Pancreas (tissue), 10 donors: ENCODE measurements at regions not wholly inside any gene's neighbourhood (a gene's known extent, or its start where the extent isn't known, plus 50 kb on each side); places are given as distances from the start of the nearest gene placed in this dataset.
"Not testable (repeated sequence)": the region's sequence is repeated elsewhere in the genome, so short reads cannot be mapped to it uniquely, and the experiment has no call there.

Experiments
- ATAC-seq, 4 donors: fragments of 200-7000 bp; cut with Tn5 transposase; one replicate each; pipeline versions ENCODE4 v1.8.0 to v1.9.1; 2020; ENCODE audit warnings: mild to moderate bottlenecking in 4 of 4, moderate library complexity in 4 of 4
- DNase-seq, 6 donors: peaks; one replicate each; pipeline ENCODE4 v3.0.0-alpha.2; 2020
- FAIRE-seq: peaks from 2 replicates; lab custom pipeline; 2012; peaks lifted over from hg19 to GRCh38; lab: Jason Lieb, UNC
- H3K27ac ChIP-seq, 4 donors: fragments of 200-600 bp; sonication (generic); 1 replicate in 3 of 4; 2 replicates in 1 of 4; pipeline versions ENCODE4 v1.5.0 to v1.8.0; 2020
- H3K27me3 ChIP-seq, 4 donors: fragments of 200-600 bp; one replicate each; pipeline ENCODE4 v1.8.0; 2021
- H3K36me3 ChIP-seq, 3 donors: fragments of 200-600 bp; sonication (generic) in 1 of 3; one replicate each; pipeline versions ENCODE4 v1.5.0 to v1.8.0; 2020 to 2021
- H3K4me1 ChIP-seq, 3 donors: fragments of 200-600 bp; one replicate each; pipeline ENCODE4 v1.8.0; 2021
- H3K4me3 ChIP-seq, 4 donors: fragments of 200-600 bp; sonication (generic) in 2 of 4; one replicate each; pipeline versions ENCODE4 v1.5.0 to v1.8.0; 2020 to 2021
- H3K9me3 ChIP-seq, 4 donors: fragments of 200-600 bp; one replicate each; pipeline ENCODE4 v1.8.0; 2021
- WGBS, 2 donors: extraction: QIAGEN DNeasy Blood & Tissue Kit; methylation state at CpG; one replicate each; pipeline ENCODE4 v1.1.7; 2013; 5-methylcytosine and 5-hydroxymethylcytosine counted together
- intact Hi-C, 3 donors: fragments of 100-400 bp; cut with DNase I; formaldehyde crosslinking; loops; one replicate each; pipeline versions ENCODE4 v1.11.1 to v1.14.2; 2022
- TF ChIP-seq, protein P1 (sequence below), 4 donors: fragments of 200-600 bp; sonication (generic) in 3 of 4; IDR thresholded peaks; one replicate each; pipeline versions ENCODE4 v1.5.0 to v1.8.0; 2021; ENCODE audit warnings: antibody characterized with exemption in 4 of 4
- donor health status: healthy with polysubstance abuse.
- donor health status: DM: no; HTN: no; CAD: no; lungs with moderate emphysema.
- donor health status: DM: no; HTN: no; CAD: no.
- donor health status: control.
- donor health status: control.
- donor health status: Bipolar disorder and iron deficiency.
- donor health status: DM: yes; HTN: yes; CAD: no.
- donor health status: DM: no; HTN: no; CAD: no.
- donor health status: DM: no; HTN: no; CAD: no.
- donor health status: DM: yes; HTN: yes; CAD: no.

GRCh38 chr2:183838295-183838694 lies 714.1 kb downstream of the NUP35 start:
- 87 to 91% methylated on average over 5 of the region's 5 CpGs for WGBS, 2 donors
- no peak overlapping the region for H3K4me3 ChIP-seq
- H3K36me3 ChIP-seq: no peaks in the 10 kb centered on the region
- DNase-seq (peak in 1 of 6 donors; percentile 62), FAIRE-seq (no peak), ATAC-seq (no peak)
- TF ChIP-seq, protein P1, sequence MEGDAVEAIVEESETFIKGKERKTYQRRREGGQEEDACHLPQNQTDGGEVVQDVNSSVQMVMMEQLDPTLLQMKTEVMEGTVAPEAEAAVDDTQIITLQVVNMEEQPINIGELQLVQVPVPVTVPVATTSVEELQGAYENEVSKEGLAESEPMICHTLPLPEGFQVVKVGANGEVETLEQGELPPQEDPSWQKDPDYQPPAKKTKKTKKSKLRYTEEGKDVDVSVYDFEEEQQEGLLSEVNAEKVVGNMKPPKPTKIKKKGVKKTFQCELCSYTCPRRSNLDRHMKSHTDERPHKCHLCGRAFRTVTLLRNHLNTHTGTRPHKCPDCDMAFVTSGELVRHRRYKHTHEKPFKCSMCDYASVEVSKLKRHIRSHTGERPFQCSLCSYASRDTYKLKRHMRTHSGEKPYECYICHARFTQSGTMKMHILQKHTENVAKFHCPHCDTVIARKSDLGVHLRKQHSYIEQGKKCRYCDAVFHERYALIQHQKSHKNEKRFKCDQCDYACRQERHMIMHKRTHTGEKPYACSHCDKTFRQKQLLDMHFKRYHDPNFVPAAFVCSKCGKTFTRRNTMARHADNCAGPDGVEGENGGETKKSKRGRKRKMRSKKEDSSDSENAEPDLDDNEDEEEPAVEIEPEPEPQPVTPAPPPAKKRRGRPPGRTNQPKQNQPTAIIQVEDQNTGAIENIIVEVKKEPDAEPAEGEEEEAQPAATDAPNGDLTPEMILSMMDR (IDR thresholded peaks at IDR 0.05): no peak
- H3K9me3 ChIP-seq: no peaks in the 10 kb centered on the region
- intact Hi-C loops: no loop called here
- no peaks in the 10 kb centered on the region for H3K4me1 ChIP-seq
- H3K27me3 ChIP-seq: no peaks in the 10 kb centered on the region
- no peak overlapping the region for H3K27ac ChIP-seq

GRCh38 chr2:183840061-183840584 lies 715.9 kb downstream of the NUP35 start:
- intact Hi-C loops: no loop called here
- TF ChIP-seq, protein P1 (IDR thresholded peaks at IDR 0.05): no peak
- Histone ChIP-seq H3K4me3 (no peak overlapping the region), H3K27ac (no peak overlapping the region), H3K9me3 (no peaks in the 10 kb centered on the region), H3K27me3 (no peaks in the 10 kb centered on the region), H3K4me1 (no peaks in the 10 kb centered on the region), H3K36me3 (no peaks in the 10 kb centered on the region)
- WGBS, 2 donors: 52 to 79% methylated on average over 4 of the region's 4 CpGs
- DNase-seq: no peak
- FAIRE-seq: no peak
- no peak for ATAC-seq

DNA sequence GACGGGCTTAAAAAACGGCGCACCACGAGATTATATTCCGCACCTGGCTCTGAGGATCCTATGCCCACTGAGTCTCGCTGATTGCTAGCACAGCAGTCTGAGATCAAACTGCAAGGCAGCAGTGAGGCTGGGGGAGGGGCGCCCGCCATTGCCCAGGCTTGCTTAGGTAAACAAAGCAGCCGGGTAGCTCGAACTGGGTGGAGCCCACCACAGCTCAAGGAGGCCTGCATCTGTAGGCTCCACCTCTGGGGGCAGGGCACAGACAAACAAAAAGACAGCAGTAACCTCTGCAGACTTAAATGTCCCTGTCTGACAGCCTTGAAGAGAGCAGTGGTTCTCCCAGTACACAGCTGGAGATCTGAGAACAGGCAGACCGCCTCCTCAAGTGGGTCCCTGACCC lies 725.6 kb downstream of the NUP35 start:
- FAIRE-seq, H3K4me1 ChIP-seq, H3K27ac ChIP-seq, H3K4me3 ChIP-seq, H3K9me3 ChIP-seq, ATAC-seq, H3K36me3 ChIP-seq, H3K27me3 ChIP-seq, intact Hi-C loops, DNase-seq: not testable (repeated sequence)
- 62 to 74% methylated on average over 9 to 11 of the region's 11 CpGs for WGBS, 2 donors

- TF ChIP-seq, protein P1 (IDR thresholded peaks at IDR 0.05): no peak
Measured at GRCh38 chr2:183859129-183859528, 734.9 kb downstream of the NUP35 start.

DNA sequence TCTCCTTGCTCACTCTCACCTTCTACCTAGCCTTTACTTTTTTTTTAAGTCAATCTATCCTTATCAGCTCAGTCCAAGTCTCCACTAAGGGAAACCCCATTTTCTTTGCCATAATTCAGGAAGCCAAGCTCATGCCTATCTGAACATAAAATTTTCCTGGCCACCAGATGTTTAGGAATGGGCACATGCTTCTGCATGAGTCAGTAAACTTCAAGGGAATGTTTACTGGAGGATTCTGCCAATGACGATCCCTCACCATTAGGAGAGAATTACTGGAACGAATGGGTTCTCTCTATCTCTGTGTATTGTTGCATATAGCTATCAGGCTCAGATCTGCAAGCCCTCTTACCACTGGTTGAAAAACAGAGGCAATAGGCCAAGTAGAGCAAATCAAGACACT lies 731.7 kb upstream of the ZNF804A start:
- DNase-seq (no peak), FAIRE-seq (no peak), ATAC-seq (no peak)
- H3K4me1 ChIP-seq: no peaks in the 10 kb centered on the region
- H3K9me3 ChIP-seq: no peaks in the 10 kb centered on the region
- no peak overlapping the region for H3K4me3 ChIP-seq
- H3K27ac ChIP-seq: no peak overlapping the region
- TF ChIP-seq, protein P1 (IDR thresholded peaks at IDR 0.05): no peak
- H3K36me3 ChIP-seq: no peaks in the 10 kb centered on the region
- WGBS, 2 donors: 75 to 87% methylated on average over 2 of the region's 2 CpGs
- intact Hi-C loops: no loop called here
- H3K27me3 ChIP-seq: no peaks in the 10 kb centered on the region

More at GRCh38 chr2:183859129-183859528, 734.9 kb downstream of the NUP35 start:
- ATAC-seq (no peak), FAIRE-seq (no peak), DNase-seq (no peak)
- no peak overlapping the region for H3K4me3 ChIP-seq
- intact Hi-C loops: no loop called here
- no peaks in the 10 kb centered on the region for H3K4me1 ChIP-seq
- 70 to 71% methylated on average over 2 of the region's 2 CpGs for WGBS, 2 donors
- H3K36me3 ChIP-seq: no peaks in the 10 kb centered on the region
- H3K27ac ChIP-seq: no peak overlapping the region
- H3K27me3 ChIP-seq: no peaks in the 10 kb centered on the region
- H3K9me3 ChIP-seq: no peaks in the 10 kb centered on the region
